ENCODE measurements at regions not wholly inside any gene's neighbourhood (a gene's known extent, or its start where the extent isn't known, plus 50 kb on each side); places are given as distances from the start of the nearest gene placed in this dataset.

DNA sequence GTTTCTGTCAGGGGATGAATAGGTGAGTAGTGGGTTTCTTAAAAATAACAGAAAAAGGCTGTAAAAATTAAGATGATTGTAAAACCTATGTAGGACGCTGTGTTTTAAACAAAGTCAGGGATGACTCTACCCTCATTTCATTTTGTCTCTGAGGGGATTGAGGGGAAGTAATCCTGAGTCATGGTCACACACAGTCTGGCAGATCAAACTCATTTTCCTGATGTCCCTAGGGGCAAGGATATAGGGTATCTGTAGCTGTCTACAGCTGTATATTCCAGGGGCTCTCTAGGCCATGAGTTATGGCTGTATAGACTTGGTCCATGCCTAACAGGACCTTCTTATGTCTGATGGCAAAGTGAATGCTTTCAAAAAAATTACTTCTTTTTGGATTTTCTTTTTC is 421.1 kb downstream of the PDCD6IP start:
- TF ChIP-seq, protein P1, sequence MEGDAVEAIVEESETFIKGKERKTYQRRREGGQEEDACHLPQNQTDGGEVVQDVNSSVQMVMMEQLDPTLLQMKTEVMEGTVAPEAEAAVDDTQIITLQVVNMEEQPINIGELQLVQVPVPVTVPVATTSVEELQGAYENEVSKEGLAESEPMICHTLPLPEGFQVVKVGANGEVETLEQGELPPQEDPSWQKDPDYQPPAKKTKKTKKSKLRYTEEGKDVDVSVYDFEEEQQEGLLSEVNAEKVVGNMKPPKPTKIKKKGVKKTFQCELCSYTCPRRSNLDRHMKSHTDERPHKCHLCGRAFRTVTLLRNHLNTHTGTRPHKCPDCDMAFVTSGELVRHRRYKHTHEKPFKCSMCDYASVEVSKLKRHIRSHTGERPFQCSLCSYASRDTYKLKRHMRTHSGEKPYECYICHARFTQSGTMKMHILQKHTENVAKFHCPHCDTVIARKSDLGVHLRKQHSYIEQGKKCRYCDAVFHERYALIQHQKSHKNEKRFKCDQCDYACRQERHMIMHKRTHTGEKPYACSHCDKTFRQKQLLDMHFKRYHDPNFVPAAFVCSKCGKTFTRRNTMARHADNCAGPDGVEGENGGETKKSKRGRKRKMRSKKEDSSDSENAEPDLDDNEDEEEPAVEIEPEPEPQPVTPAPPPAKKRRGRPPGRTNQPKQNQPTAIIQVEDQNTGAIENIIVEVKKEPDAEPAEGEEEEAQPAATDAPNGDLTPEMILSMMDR (IDR thresholded peaks at IDR 0.05; ENCODE audit: insufficient read depth, low read depth, low read length, missing control alignments) = no peak
- DNase-seq (ENCODE audit: low read depth) = no peak
- no peak overlapping the region for H3K4me3 ChIP-seq (ENCODE audit: low read depth, low read length)

DNA sequence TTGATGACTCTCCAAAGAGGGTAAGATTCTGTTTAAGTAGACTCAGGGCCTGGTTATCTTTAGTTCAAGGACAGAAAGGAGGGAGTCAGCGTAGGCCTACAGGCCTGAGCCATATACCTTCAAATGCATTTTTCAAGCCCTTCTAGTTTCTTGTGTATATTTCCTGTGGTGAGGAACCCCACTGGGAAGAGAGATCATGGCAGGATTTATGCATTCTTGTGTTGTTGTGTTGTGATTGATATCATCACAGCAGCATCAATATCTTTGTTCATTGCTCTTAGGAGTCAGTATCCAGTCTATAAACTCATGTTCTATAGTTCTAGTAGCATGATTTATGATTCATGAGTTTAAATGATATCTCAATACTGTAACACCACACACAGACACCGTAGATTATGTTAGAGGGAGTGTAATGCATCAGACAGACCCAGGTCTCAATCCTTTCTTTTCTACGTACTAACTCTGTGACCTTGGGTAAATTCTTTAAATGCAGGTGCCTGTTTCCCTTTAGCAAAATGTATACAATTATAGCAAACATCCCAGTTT is 427.5 kb downstream of the PDCD6IP start:
- no peak overlapping the region for H3K4me3 ChIP-seq (ENCODE audit: low read depth, low read length)
- TF ChIP-seq, protein P1 (IDR thresholded peaks at IDR 0.05; ENCODE audit: insufficient read depth, low read depth, low read length, missing control alignments) = no peak

DNA sequence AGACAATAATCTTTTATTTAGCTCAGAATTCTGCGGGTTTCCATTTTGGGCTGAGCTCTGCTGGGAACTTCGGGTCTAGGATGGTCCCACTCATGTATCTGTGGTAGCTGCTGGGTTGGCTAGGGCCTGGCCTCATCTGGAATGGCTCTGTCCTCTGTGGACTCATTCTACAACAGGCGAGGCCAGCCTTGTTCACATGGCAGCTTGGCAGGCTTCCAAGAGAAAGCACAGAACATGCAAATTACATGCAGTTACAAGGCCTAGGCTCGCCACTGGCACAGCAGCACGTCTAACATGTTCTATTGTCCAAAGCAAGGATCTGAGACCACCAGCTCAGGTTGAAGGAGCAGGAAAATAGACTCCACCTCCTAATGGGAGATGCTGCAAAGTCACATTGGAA is 431.4 kb downstream of the PDCD6IP start:
- TF ChIP-seq, protein P1 (IDR thresholded peaks at IDR 0.05; ENCODE audit: insufficient read depth, low read depth, low read length, missing control alignments) = no peak
- no peak overlapping the region for H3K4me3 ChIP-seq (ENCODE audit: low read depth, low read length)
- DNase-seq (ENCODE audit: low read depth) = peak; percentile 18

More for the DNA sequence above, 427.5 kb downstream of the PDCD6IP start:
- DNase-seq (ENCODE audit: low read depth) = no peak

DNA sequence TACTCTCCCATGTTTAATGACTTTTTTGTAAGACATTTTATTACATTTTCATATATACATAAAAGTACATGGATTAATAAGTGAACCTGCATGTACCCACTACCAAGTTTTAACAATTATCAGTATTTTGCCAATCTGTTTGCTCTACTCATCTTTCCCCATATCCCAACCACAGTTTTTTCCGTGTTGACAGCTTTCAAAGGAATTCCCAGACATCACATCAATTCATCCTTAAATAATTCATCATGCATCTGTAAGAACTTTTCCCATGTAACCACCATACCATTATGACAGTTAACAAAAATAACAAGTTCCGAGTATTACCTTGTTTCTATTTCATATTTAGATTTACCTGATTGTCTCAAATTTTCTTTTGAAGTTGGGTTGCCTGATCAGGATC is 436.7 kb downstream of the PDCD6IP start:
- H3K4me3 ChIP-seq (ENCODE audit: low read depth, low read length) = no peak overlapping the region
- TF ChIP-seq, protein P1 (IDR thresholded peaks at IDR 0.05; ENCODE audit: insufficient read depth, low read depth, low read length, missing control alignments) = no peak
- DNase-seq (ENCODE audit: low read depth) = no peak

DNA sequence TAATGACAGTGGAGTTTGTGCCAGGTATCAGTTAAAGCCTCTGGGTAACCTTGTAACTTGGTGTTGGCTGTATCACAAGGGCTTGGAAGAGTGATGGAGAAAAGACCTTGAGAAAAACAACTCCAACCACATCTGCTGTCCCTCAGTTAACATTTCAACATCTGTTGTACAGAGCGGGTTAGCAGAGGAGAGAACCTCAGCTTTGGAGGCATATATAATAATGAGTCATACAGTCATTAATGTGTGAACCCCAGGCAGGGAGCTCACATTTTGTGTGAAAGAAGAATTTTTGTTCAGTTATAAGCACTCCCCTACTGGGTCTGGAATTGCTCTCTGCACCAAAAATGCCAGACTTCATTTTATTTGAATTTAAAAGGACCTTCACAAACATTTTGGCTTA is 439.5 kb downstream of the PDCD6IP start:
- no peak overlapping the region for H3K4me3 ChIP-seq (ENCODE audit: low read depth, low read length)
- no peak for DNase-seq (ENCODE audit: low read depth)
- TF ChIP-seq, protein P1 (IDR thresholded peaks at IDR 0.05; ENCODE audit: insufficient read depth, low read depth, low read length, missing control alignments) = no peak

DNA sequence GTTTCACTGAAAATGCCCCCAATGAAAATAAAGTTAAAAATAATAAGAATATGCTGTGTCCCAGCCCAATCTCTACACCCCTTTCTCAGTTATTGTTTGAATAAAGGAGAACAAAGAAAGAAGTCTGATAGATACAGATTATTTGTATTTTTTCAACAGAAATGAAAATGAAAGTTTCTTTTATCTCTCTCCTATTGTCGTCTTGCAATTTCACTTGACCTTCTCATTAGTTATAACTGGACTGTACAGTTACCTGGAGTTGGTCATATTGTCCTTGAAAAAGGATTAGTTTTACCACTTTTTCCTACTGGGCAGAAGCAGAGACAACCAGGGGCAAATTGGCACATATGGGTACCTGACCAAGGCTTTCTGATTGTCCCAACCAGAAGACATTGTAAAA is 440.0 kb downstream of the PDCD6IP start:
- H3K4me3 ChIP-seq (ENCODE audit: low read depth, low read length) = no peak overlapping the region
- no peak for DNase-seq (ENCODE audit: low read depth)
- TF ChIP-seq, protein P1 (IDR thresholded peaks at IDR 0.05; ENCODE audit: insufficient read depth, low read depth, low read length, missing control alignments) = no peak

DNA sequence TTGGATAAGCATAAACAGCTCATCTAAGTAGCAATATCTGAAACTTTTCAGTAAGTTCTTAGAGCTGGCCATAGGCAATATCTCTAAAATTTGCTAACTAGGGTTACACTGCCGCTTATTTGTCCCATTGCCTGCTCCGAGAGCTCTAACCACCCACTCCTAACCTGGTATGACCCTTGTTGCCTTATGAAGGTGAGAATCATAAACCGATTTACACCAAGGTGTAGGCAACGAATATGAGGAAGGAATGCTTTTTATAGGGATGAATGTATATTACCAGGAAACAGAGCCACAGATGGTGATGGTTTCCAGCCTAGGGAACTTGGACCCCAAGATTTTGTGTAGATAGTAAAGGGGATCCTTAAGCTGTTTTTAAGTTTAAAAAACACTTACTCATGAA is 440.9 kb downstream of the PDCD6IP start:
- no peak overlapping the region for H3K4me3 ChIP-seq (ENCODE audit: low read depth, low read length)
- DNase-seq (ENCODE audit: low read depth) = no peak
- TF ChIP-seq, protein P1 (IDR thresholded peaks at IDR 0.05; ENCODE audit: insufficient read depth, low read depth, low read length, missing control alignments) = no peak
